NB4 (cell line): ENCODE measurements at regions not wholly inside any gene's neighbourhood (a gene's known extent, or its start where the extent isn't known, plus 50 kb on each side); places are given as distances from the start of the nearest gene placed in this dataset.
A peak's percentile ranks its signal among the peaks of the same experiment; 100 is the strongest.

Experiments
- DNase-seq: peaks from one replicate; pipeline ENCODE4 v3.0.0; 2010; ENCODE audit warnings: low read depth
- H3K4me3 ChIP-seq: one replicate; pipeline ENCODE4 v1.5.1; 2011; ENCODE audit warnings: mild to moderate bottlenecking, low read depth, low read length, moderate library complexity
- MYC ChIP-seq: IDR thresholded peaks from 2 replicates; pipeline ENCODE4 v1.6.1; 2011; ENCODE audit warnings: low read depth, low read length
- POLR2A ChIP-seq: IDR thresholded peaks from 2 replicates; pipeline ENCODE4 v1.6.1; 2011; ENCODE audit warnings: mild to moderate bottlenecking; ENCODE audit not compliant: insufficient read length; ENCODE audit errors: extremely low read depth
- TF ChIP-seq, protein P1 (sequence below): IDR thresholded peaks from 2 replicates; pipeline ENCODE4 v1.6.1; 2011; ENCODE audit warnings: low read depth, low read length
- TF ChIP-seq, protein P2 (sequence below): IDR thresholded peaks from one replicate; pipeline ENCODE4 v1.5.1; 2012; ENCODE audit warnings: low read depth, low read length

DNA sequence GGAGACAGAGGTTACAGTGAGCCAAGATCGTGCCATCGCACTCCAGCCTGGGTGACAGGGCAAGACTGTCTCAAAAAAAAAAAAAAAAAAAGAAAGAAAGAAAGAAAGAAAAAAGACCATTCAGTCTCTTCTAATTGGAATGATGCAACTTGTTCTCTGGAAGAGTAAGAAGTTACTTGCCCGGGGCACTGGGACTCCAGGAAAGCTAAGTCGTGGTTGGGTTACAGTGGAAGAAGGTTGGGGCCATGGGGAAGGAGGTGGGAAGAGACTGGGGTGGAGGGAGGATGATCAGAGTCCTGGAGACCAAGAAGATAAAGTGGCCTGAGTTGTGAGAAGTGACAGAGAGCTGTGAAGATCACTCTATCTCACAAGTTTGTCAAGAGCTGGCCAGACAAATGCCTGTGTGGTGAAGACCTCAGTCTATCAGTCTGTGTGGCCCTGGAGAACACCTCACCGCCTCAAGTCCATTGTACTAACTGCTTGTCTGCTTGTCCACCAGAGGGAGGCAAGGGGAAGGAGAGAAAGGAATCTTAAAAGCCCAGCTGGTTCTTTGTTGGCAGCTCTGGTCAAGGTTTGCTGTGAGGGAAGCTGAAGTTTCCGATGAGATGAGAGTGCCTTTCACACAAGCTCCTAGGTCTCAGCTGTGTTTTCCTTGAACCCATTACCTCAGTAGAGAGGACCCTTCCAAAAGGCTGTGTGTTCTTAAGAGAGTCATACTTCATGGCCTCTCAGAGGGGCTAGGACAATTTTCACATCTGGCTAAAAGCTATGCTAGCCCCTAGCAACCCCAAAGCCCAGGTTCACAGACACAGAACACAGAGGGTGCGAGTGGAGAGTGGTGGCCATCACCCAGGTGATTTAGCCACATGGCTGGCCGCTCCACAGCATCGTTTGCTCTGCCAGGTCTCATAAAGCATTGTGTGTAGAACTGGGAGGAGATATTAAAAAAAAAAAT, 72.0 kb upstream of the TMEM178A start:
- TF ChIP-seq MYC (no peak), POLR2A (no peak)
- TF ChIP-seq, protein P1, sequence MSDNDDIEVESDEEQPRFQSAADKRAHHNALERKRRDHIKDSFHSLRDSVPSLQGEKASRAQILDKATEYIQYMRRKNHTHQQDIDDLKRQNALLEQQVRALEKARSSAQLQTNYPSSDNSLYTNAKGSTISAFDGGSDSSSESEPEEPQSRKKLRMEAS, result no peak
- TF ChIP-seq, protein P2, sequence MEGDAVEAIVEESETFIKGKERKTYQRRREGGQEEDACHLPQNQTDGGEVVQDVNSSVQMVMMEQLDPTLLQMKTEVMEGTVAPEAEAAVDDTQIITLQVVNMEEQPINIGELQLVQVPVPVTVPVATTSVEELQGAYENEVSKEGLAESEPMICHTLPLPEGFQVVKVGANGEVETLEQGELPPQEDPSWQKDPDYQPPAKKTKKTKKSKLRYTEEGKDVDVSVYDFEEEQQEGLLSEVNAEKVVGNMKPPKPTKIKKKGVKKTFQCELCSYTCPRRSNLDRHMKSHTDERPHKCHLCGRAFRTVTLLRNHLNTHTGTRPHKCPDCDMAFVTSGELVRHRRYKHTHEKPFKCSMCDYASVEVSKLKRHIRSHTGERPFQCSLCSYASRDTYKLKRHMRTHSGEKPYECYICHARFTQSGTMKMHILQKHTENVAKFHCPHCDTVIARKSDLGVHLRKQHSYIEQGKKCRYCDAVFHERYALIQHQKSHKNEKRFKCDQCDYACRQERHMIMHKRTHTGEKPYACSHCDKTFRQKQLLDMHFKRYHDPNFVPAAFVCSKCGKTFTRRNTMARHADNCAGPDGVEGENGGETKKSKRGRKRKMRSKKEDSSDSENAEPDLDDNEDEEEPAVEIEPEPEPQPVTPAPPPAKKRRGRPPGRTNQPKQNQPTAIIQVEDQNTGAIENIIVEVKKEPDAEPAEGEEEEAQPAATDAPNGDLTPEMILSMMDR, result peak; percentile 59
- no peak overlapping the region for H3K4me3 ChIP-seq
- peak; percentile 66 for DNase-seq

DNA sequence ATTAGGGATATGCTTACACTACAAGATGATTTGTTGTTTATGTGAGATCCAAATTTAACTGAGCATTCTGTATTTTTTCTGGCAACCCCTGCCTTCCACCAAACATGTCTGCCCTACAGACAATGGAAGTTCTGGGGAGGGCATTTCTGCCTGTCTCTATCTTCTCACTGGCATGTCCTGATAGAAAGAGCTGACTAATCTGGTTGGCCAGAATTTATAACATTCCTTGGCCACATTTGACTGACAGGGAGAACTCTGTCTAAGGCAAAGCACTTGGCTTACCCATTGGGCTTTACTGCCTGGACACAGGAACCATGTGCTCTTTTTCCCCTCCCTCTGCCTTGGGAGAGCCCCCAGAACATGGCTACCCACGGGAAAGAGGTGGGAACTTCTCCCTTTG, 70.6 kb upstream of the TMEM178A start:
- TF ChIP-seq, protein P1, result no peak
- no peak overlapping the region for H3K4me3 ChIP-seq

DNA sequence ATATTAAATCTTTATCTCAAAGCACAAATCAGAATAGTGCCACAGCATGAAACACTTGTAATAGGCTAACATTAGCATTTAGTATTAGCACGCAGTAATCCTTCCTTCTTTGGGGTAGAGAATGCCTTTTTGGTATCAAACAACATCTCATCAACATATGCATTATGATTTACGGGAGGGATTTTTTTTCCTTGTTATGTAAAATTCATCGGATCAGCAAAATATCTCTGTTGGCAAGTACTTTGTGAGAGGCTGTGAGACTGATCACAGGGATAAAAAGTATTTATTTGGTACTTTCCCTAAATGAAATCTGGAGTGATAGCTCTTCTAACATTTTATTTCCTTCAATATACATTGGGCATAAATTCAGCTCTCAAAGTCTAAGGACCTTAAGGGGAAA, 68.4 kb upstream of the TMEM178A start:
- DNase-seq, result no peak
- TF ChIP-seq MYC, result no peak
- TF ChIP-seq, protein P1, result no peak
- no peak for TF ChIP-seq POLR2A
- TF ChIP-seq, protein P2, result no peak
- H3K4me3 ChIP-seq, result no peak overlapping the region

More for the DNA sequence above, 70.6 kb upstream of the TMEM178A start:
- no peak for DNase-seq

DNA sequence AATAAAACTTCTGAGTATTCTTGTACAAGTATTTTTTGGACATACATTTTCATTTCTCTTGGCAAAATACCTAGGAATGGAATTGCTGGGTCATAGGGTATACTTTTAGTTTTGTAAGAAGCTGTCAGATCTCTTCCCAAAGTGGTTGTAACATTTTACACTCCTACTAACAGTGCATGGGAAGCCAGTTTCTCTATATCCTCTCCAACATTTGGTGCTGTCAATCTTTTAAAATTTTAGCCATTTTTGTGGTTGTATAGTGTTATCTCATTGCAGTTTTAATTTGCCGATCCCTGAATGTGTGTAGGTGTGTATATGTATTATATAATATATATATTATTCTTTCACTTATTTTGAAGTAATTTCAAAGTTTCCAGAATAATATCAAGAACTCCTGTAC, 63.1 kb upstream of the TMEM178A start:
- no peak for DNase-seq
- TF ChIP-seq, protein P1, result no peak
- no peak for TF ChIP-seq MYC
- no peak for TF ChIP-seq POLR2A
- TF ChIP-seq, protein P2, result no peak

DNA sequence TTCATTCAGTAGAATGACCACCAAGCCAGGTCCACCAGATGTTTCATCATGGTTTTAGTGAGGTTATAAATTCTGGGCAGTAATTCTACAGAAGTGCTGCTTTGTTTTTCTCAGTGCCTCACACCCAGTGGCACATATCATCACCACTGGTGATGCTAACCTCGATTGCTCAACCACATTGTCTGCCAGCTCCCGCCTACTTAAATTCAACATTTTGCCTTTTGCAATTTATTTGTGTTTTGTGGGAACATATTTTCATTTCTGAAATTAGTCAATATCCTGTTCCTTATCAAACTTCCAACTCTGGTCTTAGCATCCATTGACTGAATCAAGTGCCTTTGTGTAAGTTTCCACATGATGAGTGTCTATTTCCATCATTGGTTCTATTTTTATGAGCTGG, 62.3 kb upstream of the TMEM178A start:
- peak; percentile 32 for DNase-seq
- H3K4me3 ChIP-seq, result no peak overlapping the region
- TF ChIP-seq, protein P2, result no peak
- no peak for TF ChIP-seq MYC
- TF ChIP-seq POLR2A, result no peak
- TF ChIP-seq, protein P1, result no peak

More for the DNA sequence above, 63.1 kb upstream of the TMEM178A start:
- no peak overlapping the region for H3K4me3 ChIP-seq

DNA sequence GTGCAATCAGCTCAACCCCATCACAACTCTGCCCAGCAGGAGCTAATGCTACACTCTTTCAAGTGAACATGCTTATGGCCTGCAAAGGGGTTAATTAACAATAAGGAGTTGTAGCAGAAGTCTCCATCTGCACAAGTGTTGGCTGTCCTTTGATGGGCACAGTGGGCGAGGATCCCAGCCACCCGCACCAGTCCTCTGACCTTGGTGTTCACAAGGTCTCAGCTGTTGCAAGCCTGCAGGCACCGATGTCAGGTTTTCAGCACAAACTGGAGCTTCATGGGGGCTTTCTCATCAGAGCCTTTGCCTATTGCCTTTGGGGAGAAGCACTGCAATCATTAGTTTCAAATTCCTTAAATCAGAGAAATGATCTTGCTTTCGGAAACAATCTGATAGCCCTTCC, 60.9 kb upstream of the TMEM178A start:
- DNase-seq, result no peak
- H3K4me3 ChIP-seq, result no peak overlapping the region
- TF ChIP-seq MYC, result no peak
- no peak for TF ChIP-seq POLR2A
- TF ChIP-seq, protein P2, result no peak
- TF ChIP-seq, protein P1, result no peak
